GM20000 (cell line): ENCODE measurements at regions not wholly inside any gene's neighbourhood (a gene's known extent, or its start where the extent isn't known, plus 50 kb on each side); places are given as distances from the start of the nearest gene placed in this dataset.
"Not testable (repeated sequence)": the region's sequence is repeated elsewhere in the genome, so short reads cannot be mapped to it uniquely, and the experiment has no call there.

ENCODE experiments used
- DNase-seq: peaks from one replicate; pipeline ENCODE4 v3.0.0; 2012; ENCODE audit warnings: low spot score
- CTCF ChIP-seq: IDR thresholded peaks from 2 replicates; pipeline ENCODE4 v1.5.1; 2012; ENCODE audit warnings: mild to moderate bottlenecking, control low read depth; ENCODE audit errors: extremely low read depth, missing control alignments

- no peak for TF ChIP-seq CTCF
- DNase-seq = no peak
Observed at GRCh38 chr5:118435131-118435530, 553.2 kb downstream of the DTWD2 start.

DNA sequence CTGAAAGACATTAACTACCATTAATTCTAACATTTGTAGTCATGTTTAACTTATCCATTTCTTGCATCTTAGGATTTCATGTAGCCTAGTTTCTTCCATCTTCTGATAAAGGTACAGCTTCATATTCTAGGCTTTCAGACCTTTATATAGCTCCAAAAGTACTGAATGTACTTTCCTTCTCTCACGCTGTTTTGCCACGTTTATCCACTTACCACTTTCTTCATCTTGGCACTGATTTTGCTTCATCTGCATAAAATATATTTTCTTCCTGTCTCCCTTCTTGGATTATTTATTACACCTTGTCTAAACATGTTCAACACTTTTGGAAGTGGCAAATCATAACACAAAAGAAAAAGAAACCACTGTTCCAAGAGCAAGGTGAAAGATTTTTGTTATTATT lies 553.8 kb downstream of the DTWD2 start:
- TF ChIP-seq CTCF = no peak
- DNase-seq = no peak

- no peak for TF ChIP-seq CTCF
- no peak for DNase-seq
Observed at GRCh38 chr5:118430076-118430475, 558.3 kb downstream of the DTWD2 start.

- TF ChIP-seq CTCF = no peak
- DNase-seq = no peak
Observed at GRCh38 chr5:118407958-118408357, 580.4 kb downstream of the DTWD2 start.

DNA sequence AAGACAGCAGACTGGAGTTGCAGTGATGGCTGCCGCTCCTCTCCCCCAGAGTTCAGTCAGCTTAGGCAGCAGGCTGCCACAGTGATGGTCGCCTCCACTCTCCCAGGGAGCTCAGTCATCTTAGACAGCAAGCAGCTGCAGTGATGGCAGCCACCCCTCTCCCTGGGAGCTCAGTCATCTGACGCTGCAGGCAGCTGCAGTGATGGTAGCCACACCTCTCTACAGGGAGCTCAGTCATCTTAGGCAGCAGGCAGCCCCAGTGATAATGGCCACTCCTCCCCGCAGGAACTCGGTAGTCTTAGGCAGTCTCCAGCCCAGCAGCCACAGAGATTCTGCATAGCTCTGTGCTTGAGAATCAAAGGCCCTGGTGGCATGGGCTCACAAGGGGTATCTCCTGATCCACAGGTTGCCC lies 582.7 kb downstream of the DTWD2 start:
- DNase-seq = no peak
- TF ChIP-seq CTCF = no peak

GRCh38 chr5:118397236-118397635 lies 591.1 kb downstream of the DTWD2 start:
- TF ChIP-seq CTCF = no peak
- no peak for DNase-seq

GRCh38 chr5:118392491-118392890 lies 595.9 kb downstream of the DTWD2 start:
- DNase-seq = no peak
- no peak for TF ChIP-seq CTCF

DNA sequence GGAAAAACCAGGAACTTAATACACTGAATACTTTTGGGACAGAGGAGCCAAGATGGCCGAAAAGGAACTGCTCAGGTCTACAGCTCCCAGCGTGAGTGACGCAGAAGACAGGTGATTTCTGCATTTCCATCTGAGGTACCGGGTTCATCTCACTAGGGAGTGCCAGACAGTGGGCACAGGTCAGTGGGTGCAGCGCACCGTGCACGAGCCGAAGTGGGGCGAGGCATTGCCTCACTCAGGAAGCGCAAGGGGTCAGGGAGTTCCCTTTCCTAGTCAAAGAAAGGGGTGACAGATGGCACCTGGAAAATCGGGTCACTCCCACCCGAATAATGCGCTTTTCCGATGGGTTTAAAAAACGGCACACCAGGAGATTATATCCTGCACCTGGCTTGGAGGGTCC lies 605.4 kb downstream of the DTWD2 start:
- not testable (repeated sequence) for DNase-seq
